H9 (cell line): ENCODE measurements at regions not wholly inside any gene's neighbourhood (a gene's known extent, or its start where the extent isn't known, plus 50 kb on each side); places are given as distances from the start of the nearest gene placed in this dataset.

Experiments used
- DNase-seq: peaks from one replicate; pipeline ENCODE4 v3.0.0-alpha.2; 2017
- H2AFZ ChIP-seq: one replicate; pipeline ENCODE4 v1.6.1; 2013; ENCODE audit warnings: mild to moderate bottlenecking, low read length, control low read depth, moderate library complexity
- H2AK5ac ChIP-seq: 2 replicates; pipeline ENCODE4 v1.6.1; 2013; ENCODE audit warnings: low read length, control low read depth, mixed read lengths; ENCODE audit not compliant: insufficient read length
- H2BK120ac ChIP-seq: one replicate; pipeline ENCODE4 v1.6.1; 2013; ENCODE audit warnings: low read depth, mild to moderate bottlenecking, low read length, control low read depth, inconsistent platforms; ENCODE audit not compliant: poor library complexity, severe bottlenecking
- H2BK12ac ChIP-seq: 2 replicates; pipeline ENCODE4 v1.6.1; 2013; ENCODE audit warnings: low read length, control low read depth, mixed read lengths, low read depth; ENCODE audit not compliant: insufficient read length
- H2BK15ac ChIP-seq: 2 replicates; pipeline ENCODE4 v1.6.1; 2013; ENCODE audit warnings: low read depth, low read length, control low read depth
- H2BK20ac ChIP-seq: one replicate; pipeline ENCODE4 v1.6.1; 2013; ENCODE audit warnings: low read depth, mild to moderate bottlenecking, low read length, control low read depth, inconsistent platforms; ENCODE audit not compliant: poor library complexity, severe bottlenecking
- H2BK5ac ChIP-seq: 2 replicates; pipeline ENCODE4 v1.6.1; 2013; ENCODE audit warnings: low read length, control low read depth, mixed read lengths; ENCODE audit not compliant: insufficient read length
- H3K14ac ChIP-seq: 2 replicates; pipeline ENCODE4 v1.6.1; 2013; ENCODE audit warnings: low read length, control low read depth; ENCODE audit not compliant: insufficient read depth
- H3K18ac ChIP-seq: 2 replicates; pipeline ENCODE4 v1.6.1; 2013; ENCODE audit warnings: low read depth, mild to moderate bottlenecking, mixed read lengths, low read length, control low read depth; ENCODE audit not compliant: insufficient read length
- H3K23ac ChIP-seq: 2 replicates; pipeline ENCODE4 v1.6.1; 2013; ENCODE audit warnings: low read length, control low read depth, mixed read lengths, low read depth; ENCODE audit not compliant: insufficient read length
- H3K23me2 ChIP-seq: 2 replicates; pipeline ENCODE4 v1.6.1; 2013; ENCODE audit warnings: low read depth, mild to moderate bottlenecking, mixed read lengths, low read length, control low read depth; ENCODE audit not compliant: insufficient read length, poor library complexity, severe bottlenecking
- H3K27ac ChIP-seq: 2 replicates; pipeline ENCODE4 v1.5.1; 2013; ENCODE audit warnings: low read length, control low read depth, mixed read lengths, low read depth; ENCODE audit not compliant: insufficient read length
- H3K27me3 ChIP-seq: 2 replicates; pipeline ENCODE4 v1.6.1; 2013; ENCODE audit warnings: low read length, control low read depth, inconsistent platforms; ENCODE audit not compliant: insufficient read depth
- H3K4ac ChIP-seq: 2 replicates; pipeline ENCODE4 v1.6.1; 2013; ENCODE audit warnings: low read depth, mild to moderate bottlenecking, control low read depth, inconsistent platforms, low read length, moderate library complexity
- H3K4me1 ChIP-seq: 2 replicates; pipeline ENCODE4 v1.6.1; 2013; ENCODE audit warnings: low read length, control low read depth, inconsistent platforms; ENCODE audit not compliant: insufficient read depth
- H3K4me2 ChIP-seq: 2 replicates; pipeline ENCODE4 v1.6.1; 2013; ENCODE audit warnings: low read length, control low read depth, mixed read lengths; ENCODE audit not compliant: insufficient read length, insufficient read depth
- H3K56ac ChIP-seq: 2 replicates; pipeline ENCODE4 v1.6.1; 2013; ENCODE audit warnings: low read depth, mild to moderate bottlenecking, mixed read lengths, low read length, control low read depth; ENCODE audit not compliant: insufficient read length
- H3K79me1 ChIP-seq: 2 replicates; pipeline ENCODE4 v1.6.1; 2013; ENCODE audit warnings: low read depth, mild to moderate bottlenecking, moderate library complexity, low read length, control low read depth, inconsistent platforms; ENCODE audit not compliant: insufficient read depth, poor library complexity, severe bottlenecking
- H3K79me2 ChIP-seq: 2 replicates; pipeline ENCODE4 v1.6.1; 2013; ENCODE audit warnings: low read length, control low read depth, inconsistent platforms; ENCODE audit not compliant: insufficient read depth
- H3K9ac ChIP-seq: 2 replicates; pipeline ENCODE4 v1.6.1; 2013; ENCODE audit warnings: low read length, control low read depth, mixed read lengths; ENCODE audit not compliant: insufficient read length; ENCODE audit errors: extremely low read depth
- H3K9me3 ChIP-seq: one replicate; pipeline ENCODE4 v1.6.1; 2013; ENCODE audit warnings: low read depth, low read length, inconsistent platforms; ENCODE audit not compliant: control insufficient read depth
- H3T11ph ChIP-seq: one replicate; pipeline ENCODE4 v1.6.1; 2013; ENCODE audit warnings: mild to moderate bottlenecking, low read length, control low read depth, inconsistent platforms
- H4K20me1 ChIP-seq: one replicate; pipeline ENCODE4 v1.6.1; 2013; ENCODE audit not compliant: control insufficient read depth, insufficient read length, insufficient read depth
- H4K5ac ChIP-seq: 2 replicates; pipeline ENCODE4 v1.6.1; 2013; ENCODE audit warnings: low read depth, mild to moderate bottlenecking, mixed read lengths, low read length, control low read depth; ENCODE audit not compliant: insufficient read length
- H4K8ac ChIP-seq: replicated peaks from 2 replicates; pipeline ENCODE4 v1.6.1; 2013; ENCODE audit warnings: low read length, control low read depth, mixed read lengths, low read depth; ENCODE audit not compliant: insufficient read length
- H4K91ac ChIP-seq: 2 replicates; pipeline ENCODE4 v1.6.1; 2013; ENCODE audit warnings: low read depth, mild to moderate bottlenecking, moderate library complexity, mixed read lengths, low read length, control low read depth; ENCODE audit not compliant: insufficient read length
- H3K27ac Mint-ChIP-seq, 3 experiments: 2 replicates in 2 of 3; 3 replicates in 1 of 3; pipeline ENCODE4 v1.8.0; 2020 to 2021; ENCODE audit warnings: mixed read lengths in 3 of 3, mild to moderate bottlenecking in 1 of 3, moderate library complexity in 1 of 3
- H3K27me3 Mint-ChIP-seq: 2 replicates; pipeline ENCODE4 v1.8.0; 2021; ENCODE audit warnings: low read depth, mild to moderate bottlenecking, moderate library complexity, mixed read lengths
- H3K36me3 Mint-ChIP-seq, 3 experiments: 2 replicates in 2 of 3; 3 replicates in 1 of 3; pipeline ENCODE4 v1.8.0; 2020 to 2021; ENCODE audit warnings: low read depth in 3 of 3, mixed read lengths in 3 of 3; ENCODE audit not compliant: insufficient read depth in 1 of 3
- H3K4me1 Mint-ChIP-seq, 2 experiments: 2 replicates each; pipeline ENCODE4 v1.8.0; 2020; ENCODE audit warnings: mixed read lengths in 2 of 2
- H3K4me3 Mint-ChIP-seq, 2 experiments: 2 replicates in 1 of 2; 3 replicates in 1 of 2; pipeline ENCODE4 v1.8.0; 2020 to 2021; ENCODE audit warnings: mild to moderate bottlenecking in 2 of 2, mixed read lengths in 2 of 2, moderate library complexity in 1 of 2
- H3K9me3 Mint-ChIP-seq, 2 experiments: 2 replicates in 1 of 2; 3 replicates in 1 of 2; pipeline ENCODE4 v1.8.0; 2020; ENCODE audit warnings: mild to moderate bottlenecking in 2 of 2, mixed read lengths in 2 of 2, moderate library complexity in 1 of 2
- WGBS: extraction: QIAGEN DNeasy Blood & Tissue Kit; methylation state at CpG from one replicate; pipeline ENCODE4 v1.1.7; 2013; ENCODE audit warnings: missing lambda C conversion rate, low lambda C conversion rate, mixed read lengths; ENCODE audit not compliant: insufficient read length; ENCODE audit errors: extremely low coverage; 5-methylcytosine and 5-hydroxymethylcytosine counted together
- TF ChIP-seq, protein P1 (sequence below): fragments of 200-600 bp; sonication (generic); conservative IDR thresholded peaks from 3 replicates; pipeline ENCODE4 v1.8.0; 2021; ENCODE audit warnings: antibody characterized with exemption, mild to moderate bottlenecking

DNA sequence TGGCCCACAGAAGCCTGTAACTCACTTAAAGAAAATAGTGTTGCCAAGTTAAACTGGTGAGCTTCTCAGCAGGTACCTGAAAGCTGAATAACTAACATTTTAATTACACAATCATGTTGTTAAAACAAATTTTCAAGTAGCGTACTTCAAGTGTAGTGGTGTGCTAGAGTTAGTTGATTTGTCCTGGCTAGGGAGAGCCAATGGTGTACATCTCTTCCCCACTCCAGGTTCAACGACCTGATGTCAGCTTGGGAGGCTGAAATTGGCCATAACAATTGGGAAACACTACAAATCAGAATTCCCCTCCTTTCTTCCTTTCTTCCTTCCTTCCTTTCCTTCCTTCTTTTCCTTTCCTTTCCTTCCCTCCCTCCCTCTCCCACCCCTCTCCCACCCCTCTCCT, 295.3 kb upstream of the SLC24A2 start:
- Histone ChIP-seq H3K18ac (no peak overlapping the region), H3K9ac (no peak overlapping the region), H3T11ph (no peak overlapping the region), H4K91ac (no peak overlapping the region), H2BK12ac (no peak overlapping the region), H2BK120ac (no peak overlapping the region), H2AK5ac (no peak overlapping the region), H2AFZ (no peak overlapping the region), H3K79me2 (no peaks in the 10 kb centered on the region), H2BK5ac (no peak overlapping the region), H3K9me3 (no peaks in the 10 kb centered on the region), H3K4ac (no peak overlapping the region), H3K23me2 (no peaks in the 10 kb centered on the region), H3K27ac (no peak overlapping the region), H4K8ac (no peak overlapping the region), H3K56ac (no peak overlapping the region), H3K4me2 (no peak overlapping the region), H2BK15ac (no peak overlapping the region), H4K20me1 (no peaks in the 10 kb centered on the region), H3K4me1 (no peaks in the 10 kb centered on the region), H3K79me1 (no peaks in the 10 kb centered on the region), H3K27me3 (no peaks in the 10 kb centered on the region), H3K23ac (no peak overlapping the region), H3K14ac (no peak overlapping the region), H4K5ac (no peak overlapping the region), H2BK20ac (no peak overlapping the region)
- Mint-ChIP-seq H3K27me3 (peaks cover under 1% of the 10 kb centered on the region; the same call in 1 of the 2 replicates), H3K27ac (no peak overlapping the region), H3K4me3 (no peak overlapping the region), H3K9me3 (peaks cover 0 to 3% of the 10 kb centered on the region in 2 experiments; a peak in 1 of 5 replicates), H3K4me1 (no peaks in the 10 kb centered on the region), H3K36me3 (no peaks in the 10 kb centered on the region)
- TF ChIP-seq, protein P1, sequence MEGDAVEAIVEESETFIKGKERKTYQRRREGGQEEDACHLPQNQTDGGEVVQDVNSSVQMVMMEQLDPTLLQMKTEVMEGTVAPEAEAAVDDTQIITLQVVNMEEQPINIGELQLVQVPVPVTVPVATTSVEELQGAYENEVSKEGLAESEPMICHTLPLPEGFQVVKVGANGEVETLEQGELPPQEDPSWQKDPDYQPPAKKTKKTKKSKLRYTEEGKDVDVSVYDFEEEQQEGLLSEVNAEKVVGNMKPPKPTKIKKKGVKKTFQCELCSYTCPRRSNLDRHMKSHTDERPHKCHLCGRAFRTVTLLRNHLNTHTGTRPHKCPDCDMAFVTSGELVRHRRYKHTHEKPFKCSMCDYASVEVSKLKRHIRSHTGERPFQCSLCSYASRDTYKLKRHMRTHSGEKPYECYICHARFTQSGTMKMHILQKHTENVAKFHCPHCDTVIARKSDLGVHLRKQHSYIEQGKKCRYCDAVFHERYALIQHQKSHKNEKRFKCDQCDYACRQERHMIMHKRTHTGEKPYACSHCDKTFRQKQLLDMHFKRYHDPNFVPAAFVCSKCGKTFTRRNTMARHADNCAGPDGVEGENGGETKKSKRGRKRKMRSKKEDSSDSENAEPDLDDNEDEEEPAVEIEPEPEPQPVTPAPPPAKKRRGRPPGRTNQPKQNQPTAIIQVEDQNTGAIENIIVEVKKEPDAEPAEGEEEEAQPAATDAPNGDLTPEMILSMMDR, result no peak
- DNase-seq, result no peak
- WGBS, result no CpG with 5 or more reads among the region's 2 CpGs
